Breast epithelium (tissue), 4 donors: ENCODE measurements at regions not wholly inside any gene's neighbourhood (a gene's known extent, or its start where the extent isn't known, plus 50 kb on each side); places are given as distances from the start of the nearest gene placed in this dataset.

Source experiments
- DNase-seq, 2 donors: peaks; one replicate each; pipeline ENCODE4 v3.0.0-alpha.2; 2019; ENCODE audit warnings: low spot score in 2 of 2
- H3K27ac ChIP-seq, 2 donors: fragments of 200-600 bp; sonication (generic) in 1 of 2; one replicate each; pipeline ENCODE4 v1.5.1; 2016 to 2019; ENCODE audit warnings: mild to moderate bottlenecking in 1 of 2
- H3K27me3 ChIP-seq, 2 donors: fragments of 200-600 bp; sonication (generic) in 1 of 2; one replicate each; pipeline versions ENCODE4 v1.5.1 to v1.6.0; 2017 to 2019; ENCODE audit warnings: control low read depth in 1 of 2, mild to moderate bottlenecking in 1 of 2
- H3K36me3 ChIP-seq: fragments of 200-600 bp; one replicate; pipeline ENCODE4 v1.5.1; 2019
- H3K4me1 ChIP-seq, 2 donors: fragments of 200-600 bp; sonication (generic); one replicate each; pipeline ENCODE4 v1.5.1; 2016 to 2019; ENCODE audit warnings: control low read depth in 1 of 2
- H3K4me3 ChIP-seq, 3 donors: fragments of 200-600 bp; sonication (generic); 1 replicate in 2 of 3; 2 replicates in 1 of 3; pipeline ENCODE4 v1.5.1; 2016 to 2019; ENCODE audit warnings: mild to moderate bottlenecking in 3 of 3, moderate library complexity in 2 of 3
- H3K9me3 ChIP-seq, 2 donors: fragments of 200-600 bp; sonication (generic) in 1 of 2; one replicate each; pipeline ENCODE4 v1.5.1; 2016 to 2019; ENCODE audit warnings: control low read depth in 1 of 2
- POLR2A ChIP-seq: fragments of 450-650 bp; IDR thresholded peaks from one replicate; pipeline ENCODE4 v1.6.1; 2016; ENCODE audit warnings: antibody characterized with exemption, mild to moderate bottlenecking, moderate library complexity
- POLR2AphosphoS5 ChIP-seq, 3 donors: sonication (generic); formaldehyde crosslinking; IDR thresholded peaks; one replicate each; pipeline ENCODE4 v1.6.1; 2017; ENCODE audit warnings: antibody characterized with exemption in 3 of 3
- intact Hi-C: fragments of 100-400 bp; cut with DNase I; formaldehyde crosslinking; loops from one replicate; pipeline ENCODE4 v1.15.1; 2023; ENCODE audit warnings: low total_unique reads
- TF ChIP-seq, protein P1 (sequence below), 3 donors: fragments of 450-650 bp; IDR thresholded peaks; one replicate each; pipeline ENCODE4 v1.5.1; 2016 to 2017; ENCODE audit warnings: antibody characterized with exemption in 3 of 3, mild to moderate bottlenecking in 3 of 3, moderate library complexity in 3 of 3

- DNase-seq: no peak
- no peaks in the 10 kb centered on the region for H3K27me3 ChIP-seq
- TF ChIP-seq POLR2A (no peak), POLR2AphosphoS5 (IDR thresholded peaks at IDR 0.05) (no peak)
- H3K36me3 ChIP-seq: no peaks in the 10 kb centered on the region
- intact Hi-C loops: no loop called here
- H3K9me3 ChIP-seq: no peaks in the 10 kb centered on the region
- H3K4me3 ChIP-seq: no peak overlapping the region
- H3K4me1 ChIP-seq: no peaks in the 10 kb centered on the region
- no peak overlapping the region for H3K27ac ChIP-seq
These were observed 213.6 kb upstream of the MAF start for GRCh38 chr16:79814124-79814523.

- no peak overlapping the region for H3K4me3 ChIP-seq
- no peaks in the 10 kb centered on the region for H3K4me1 ChIP-seq
- H3K27ac ChIP-seq: no peak overlapping the region
- H3K36me3 ChIP-seq: no peaks in the 10 kb centered on the region
- H3K27me3 ChIP-seq: no peaks in the 10 kb centered on the region
- intact Hi-C loops: no loop called here
- TF ChIP-seq POLR2AphosphoS5 (IDR thresholded peaks at IDR 0.05) (no peak), POLR2A (no peak)
- TF ChIP-seq, protein P1, sequence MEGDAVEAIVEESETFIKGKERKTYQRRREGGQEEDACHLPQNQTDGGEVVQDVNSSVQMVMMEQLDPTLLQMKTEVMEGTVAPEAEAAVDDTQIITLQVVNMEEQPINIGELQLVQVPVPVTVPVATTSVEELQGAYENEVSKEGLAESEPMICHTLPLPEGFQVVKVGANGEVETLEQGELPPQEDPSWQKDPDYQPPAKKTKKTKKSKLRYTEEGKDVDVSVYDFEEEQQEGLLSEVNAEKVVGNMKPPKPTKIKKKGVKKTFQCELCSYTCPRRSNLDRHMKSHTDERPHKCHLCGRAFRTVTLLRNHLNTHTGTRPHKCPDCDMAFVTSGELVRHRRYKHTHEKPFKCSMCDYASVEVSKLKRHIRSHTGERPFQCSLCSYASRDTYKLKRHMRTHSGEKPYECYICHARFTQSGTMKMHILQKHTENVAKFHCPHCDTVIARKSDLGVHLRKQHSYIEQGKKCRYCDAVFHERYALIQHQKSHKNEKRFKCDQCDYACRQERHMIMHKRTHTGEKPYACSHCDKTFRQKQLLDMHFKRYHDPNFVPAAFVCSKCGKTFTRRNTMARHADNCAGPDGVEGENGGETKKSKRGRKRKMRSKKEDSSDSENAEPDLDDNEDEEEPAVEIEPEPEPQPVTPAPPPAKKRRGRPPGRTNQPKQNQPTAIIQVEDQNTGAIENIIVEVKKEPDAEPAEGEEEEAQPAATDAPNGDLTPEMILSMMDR (IDR thresholded peaks at IDR 0.05): no peak
- H3K9me3 ChIP-seq: no peaks in the 10 kb centered on the region
- no peak for DNase-seq
These were observed 211.0 kb upstream of the MAF start for GRCh38 chr16:79811541-79811940.

- DNase-seq: no peak
- Histone ChIP-seq H3K4me1 (no peaks in the 10 kb centered on the region), H3K9me3 (no peaks in the 10 kb centered on the region), H3K27me3 (no peaks in the 10 kb centered on the region), H3K36me3 (no peaks in the 10 kb centered on the region), H3K4me3 (no peak overlapping the region), H3K27ac (no peak overlapping the region)
- intact Hi-C loops: no loop called here
- TF ChIP-seq, protein P1 (IDR thresholded peaks at IDR 0.05): no peak
These were observed 210.1 kb upstream of the MAF start for GRCh38 chr16:79810449-79811189.

- Histone ChIP-seq H3K36me3 (no peaks in the 10 kb centered on the region), H3K27me3 (no peaks in the 10 kb centered on the region), H3K27ac (no peak overlapping the region), H3K4me1 (no peaks in the 10 kb centered on the region), H3K9me3 (no peaks in the 10 kb centered on the region), H3K4me3 (no peak overlapping the region)
- intact Hi-C loops: no loop called here
- DNase-seq: no peak
- no peak for TF ChIP-seq POLR2AphosphoS5 (IDR thresholded peaks at IDR 0.05)
- TF ChIP-seq, protein P1 (IDR thresholded peaks at IDR 0.05): no peak
- TF ChIP-seq POLR2A: no peak
These were observed 208.8 kb upstream of the MAF start for GRCh38 chr16:79809376-79809775.

DNA sequence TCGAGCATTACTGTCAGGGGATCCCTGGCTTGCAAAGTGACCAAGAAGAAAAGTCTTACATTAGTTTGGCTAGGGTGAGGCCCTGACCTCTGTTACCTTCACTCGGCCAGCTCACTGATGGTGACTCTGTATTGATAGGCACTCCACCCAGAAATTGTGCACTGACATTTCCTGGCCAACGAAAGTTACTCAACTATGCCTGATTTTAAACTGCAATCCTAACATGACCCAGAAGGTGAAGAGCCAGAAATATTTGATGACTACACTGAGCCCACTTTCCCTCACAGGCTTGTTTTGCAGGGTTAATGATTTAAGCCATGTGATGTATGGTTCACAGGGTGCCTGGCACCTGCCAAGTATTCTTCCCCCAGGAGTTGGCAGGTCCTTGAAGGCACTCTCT, 208.2 kb upstream of the MAF start:
- H3K4me1 ChIP-seq: no peaks in the 10 kb centered on the region
- no peaks in the 10 kb centered on the region for H3K27me3 ChIP-seq
- no peaks in the 10 kb centered on the region for H3K9me3 ChIP-seq
- H3K4me3 ChIP-seq: no peak overlapping the region
- no peak overlapping the region for H3K27ac ChIP-seq
- no peaks in the 10 kb centered on the region for H3K36me3 ChIP-seq
- no peak for DNase-seq
- no peak for TF ChIP-seq POLR2A
- intact Hi-C loops: no loop called here

DNA sequence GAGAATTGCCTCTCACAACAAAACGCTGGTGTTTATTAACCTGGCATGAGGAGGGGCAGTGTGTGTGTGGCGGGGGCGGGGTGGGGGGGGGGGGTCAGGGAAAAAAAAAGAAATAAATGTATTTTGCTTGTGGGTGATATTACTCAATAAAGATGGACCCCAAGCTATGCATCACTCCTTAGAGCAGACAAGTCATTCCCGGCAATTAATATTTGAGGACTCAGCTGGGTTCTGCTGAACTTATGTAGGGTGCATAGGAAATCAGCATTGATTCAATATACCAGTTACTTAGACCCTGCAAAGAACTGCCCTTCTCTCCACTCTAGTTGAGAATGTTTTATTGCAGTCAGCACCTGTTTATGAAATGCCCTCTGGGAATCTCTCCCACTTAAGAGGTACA, 206.2 kb upstream of the MAF start:
- TF ChIP-seq, protein P1 (IDR thresholded peaks at IDR 0.05): no peak
- TF ChIP-seq POLR2A (no peak), POLR2AphosphoS5 (IDR thresholded peaks at IDR 0.05) (no peak)
- no peaks in the 10 kb centered on the region for H3K9me3 ChIP-seq
- no peaks in the 10 kb centered on the region for H3K36me3 ChIP-seq
- no peaks in the 10 kb centered on the region for H3K27me3 ChIP-seq
- intact Hi-C loops: no loop called here
- no peak overlapping the region for H3K4me3 ChIP-seq
- H3K27ac ChIP-seq: no peak overlapping the region
- H3K4me1 ChIP-seq: no peaks in the 10 kb centered on the region
- no peak for DNase-seq
